ENCODE measurements at regions not wholly inside any gene's neighbourhood (a gene's known extent, or its start where the extent isn't known, plus 50 kb on each side); places are given as distances from the start of the nearest gene placed in this dataset.

GRCh38 chr9:80292231-80292630 is 720.5 kb downstream of the TLE4 start:
- in situ Hi-C loops (cut with HindIII; ENCODE audit: low pct_unique_long_range_greater_than_20kb, low sequenced_read_pairs), result no loop called here
- H3K4me3 ChIP-seq (ENCODE audit: low read depth in 2 of 2, low read length in 2 of 2), result no peak overlapping the region
- no peak overlapping the region for H3K27ac ChIP-seq (ENCODE audit: low read length)
- ChIA-PET CTCF (no interaction called here), POLR2A (no interaction called here)
- no peak for TF ChIP-seq TCF7L2 (IDR thresholded peaks at IDR 0.05; ENCODE audit: low read depth, low read length)
- no peak for TF ChIP-seq REST (IDR thresholded peaks at IDR 0.05; ENCODE audit: insufficient read depth in 1 of 2, low read depth in 2 of 2, low read length in 1 of 2)
- no peak for TF ChIP-seq SIN3A (IDR thresholded peaks at IDR 0.05; ENCODE audit: borderline replicate concordance, insufficient read depth, low read depth, low read length)
- TF ChIP-seq POLR2AphosphoS5 (IDR thresholded peaks at IDR 0.05; ENCODE audit: low read depth, low read length), result no peak
- TF ChIP-seq CTCF (IDR thresholded peaks at IDR 0.05), result no peak
- H3K4me1 ChIP-seq (ENCODE audit: control insufficient read depth, insufficient read depth, low read length), result no peaks in the 10 kb centered on the region
- no peaks in the 10 kb centered on the region for H3K9me3 ChIP-seq (ENCODE audit: control insufficient read depth, insufficient read depth, low read depth, low read length)
- no peaks in the 10 kb centered on the region for H3K27me3 ChIP-seq (ENCODE audit: control insufficient read depth, insufficient read depth, low read length)
- H3K36me3 ChIP-seq (ENCODE audit: control insufficient read depth, insufficient read depth, low read length), result no peaks in the 10 kb centered on the region
- no TSS peak for BruUV-seq (replicated peaks)
- DNase-seq (ENCODE audit: low read depth, low spot score), result no peak
- intact Hi-C loops (cut with micrococcal nuclease; ENCODE audit: unreplicated experiment), result no loop called here
- ATAC-seq, result no peak

GRCh38 chr9:80285326-80285725 is 713.6 kb downstream of the TLE4 start:
- Histone ChIP-seq H3K4me1 (ENCODE audit: control insufficient read depth, insufficient read depth, low read length) (no peaks in the 10 kb centered on the region), H3K4me3 (ENCODE audit: low read depth in 2 of 2, low read length in 2 of 2) (no peak overlapping the region), H3K27me3 (ENCODE audit: control insufficient read depth, insufficient read depth, low read length) (no peaks in the 10 kb centered on the region), H3K27ac (ENCODE audit: low read length) (no peak overlapping the region), H3K9me3 (ENCODE audit: control insufficient read depth, insufficient read depth, low read depth, low read length) (no peaks in the 10 kb centered on the region), H3K36me3 (ENCODE audit: control insufficient read depth, insufficient read depth, low read length) (no peaks in the 10 kb centered on the region)
- no peak for DNase-seq (ENCODE audit: low read depth, low spot score)
- BruUV-seq (replicated peaks), result no TSS peak
- no peak for ATAC-seq
- intact Hi-C loops (cut with micrococcal nuclease; ENCODE audit: unreplicated experiment) (no loop called here), in situ Hi-C loops (cut with HindIII; ENCODE audit: low pct_unique_long_range_greater_than_20kb, low sequenced_read_pairs) (no loop called here)
- TF ChIP-seq TCF7L2 (IDR thresholded peaks at IDR 0.05; ENCODE audit: low read depth, low read length) (no peak), POLR2AphosphoS5 (IDR thresholded peaks at IDR 0.05; ENCODE audit: low read depth, low read length) (no peak), CTCF (IDR thresholded peaks at IDR 0.05) (no peak), SIN3A (IDR thresholded peaks at IDR 0.05; ENCODE audit: borderline replicate concordance, insufficient read depth, low read depth, low read length) (no peak), REST (IDR thresholded peaks at IDR 0.05; ENCODE audit: insufficient read depth in 1 of 2, low read depth in 2 of 2, low read length in 1 of 2) (no peak)
- POLR2A ChIA-PET, result no interaction called here
- CTCF ChIA-PET, result no interaction called here

Measured in Panc1 (cell line).